Mammary epithelial cell (primary cell): ENCODE measurements at regions not wholly inside any gene's neighbourhood (a gene's known extent, or its start where the extent isn't known, plus 50 kb on each side); places are given as distances from the start of the nearest gene placed in this dataset.

Experiments used
- CTCF ChIP-seq, 2 donors: IDR thresholded peaks in 1 of 2; conservative IDR thresholded peaks in 1 of 2; 2 replicates each; pipeline ENCODE4 v1.5.1; 2011 to 2012; ENCODE audit warnings: inconsistent platforms in 2 of 2, low read length in 2 of 2, mild to moderate bottlenecking in 2 of 2, control low read depth in 1 of 2, low read depth in 1 of 2; ENCODE audit not compliant: insufficient read depth in 1 of 2; ENCODE audit errors: extremely low read depth in 1 of 2
- EZH2 ChIP-seq: IDR thresholded peaks from 2 replicates; pipeline ENCODE4 v1.6.1; 2012; ENCODE audit warnings: low read length, inconsistent platforms, borderline replicate concordance

- TF ChIP-seq CTCF (conservative IDR thresholded peaks at IDR 0.05 in 1 of 2, IDR thresholded peaks at IDR 0.05 in 1 of 2; ENCODE audit: extremely low read depth in 1 of 2, insufficient read depth in 1 of 2, low read depth in 1 of 2, low read length in 2 of 2) (no peak), EZH2 (no peak)
Measured at GRCh38 chr15:26213427-26213826, 350.3 kb upstream of the ATP10A start.
